H1 (cell line): ENCODE measurements at regions not wholly inside any gene's neighbourhood (a gene's known extent, or its start where the extent isn't known, plus 50 kb on each side); places are given as distances from the start of the nearest gene placed in this dataset.

Experiments
- CTCF ChIA-PET: fragments of 300-600 bp; sonication (Branson Sonifier 250); formaldehyde crosslinking; loops from one replicate; lab custom pipeline; 2021; ENCODE audit not compliant: partially characterized antibody; lab: Charles Lee
- POLR2A ChIA-PET: fragments of 300-600 bp; sonication (Branson Sonifier 250); formaldehyde crosslinking; loops from one replicate; lab custom pipeline; 2021; ENCODE audit warnings: inconsistent platforms; ENCODE audit not compliant: partially characterized antibody; lab: Charles Lee
- DNase-seq, 2 experiments: peaks; one replicate each; pipeline versions ENCODE4 v3.0.0 to v3.0.0-alpha.2; 2010 to 2022; ENCODE audit warnings: low spot score in 2 of 2, low read depth in 1 of 2, mixed read lengths in 1 of 2
- FAIRE-seq: peaks from 2 replicates; lab custom pipeline; 2011; peaks lifted over from hg19 to GRCh38; lab: Jason Lieb, UNC
- H2AFZ ChIP-seq: 2 replicates; pipeline ENCODE4 v1.8.1; 2012; ENCODE audit warnings: low read length, inconsistent platforms
- H2AK5ac ChIP-seq: 2 replicates; pipeline ENCODE4 v1.6.1; 2013; ENCODE audit warnings: low read depth, low read length
- H2BK120ac ChIP-seq: replicated peaks from 2 replicates; pipeline ENCODE3; 2013; ENCODE audit warnings: low read depth, low read length, inconsistent platforms
- H2BK12ac ChIP-seq: 2 replicates; pipeline ENCODE4 v1.6.1; 2013; ENCODE audit warnings: low read depth, low read length
- H2BK15ac ChIP-seq: 2 replicates; pipeline ENCODE4 v1.6.1; 2013; ENCODE audit warnings: low read length
- H2BK20ac ChIP-seq: 2 replicates; pipeline ENCODE4 v1.6.1; 2013; ENCODE audit warnings: low read length
- H2BK5ac ChIP-seq: 2 replicates; pipeline ENCODE4 v1.6.1; 2013; ENCODE audit warnings: low read depth, low read length
- H3K14ac ChIP-seq: 2 replicates; pipeline ENCODE4 v1.6.1; 2013; ENCODE audit warnings: inconsistent platforms; ENCODE audit not compliant: insufficient read length
- H3K18ac ChIP-seq: 2 replicates; pipeline ENCODE4 v1.6.1; 2013; ENCODE audit warnings: low read length; ENCODE audit errors: extremely low read depth
- H3K23ac ChIP-seq: 2 replicates; pipeline ENCODE4 v1.6.1; 2013; ENCODE audit warnings: inconsistent platforms; ENCODE audit not compliant: insufficient read length
- H3K23me2 ChIP-seq: 2 replicates; pipeline ENCODE4 v1.6.1; 2013; ENCODE audit warnings: low read depth, low read length
- H3K27ac ChIP-seq: 2 replicates; pipeline ENCODE4 v1.6.1; 2011; ENCODE audit warnings: low read depth, low read length, inconsistent platforms
- H3K27me3 ChIP-seq, 4 experiments: replicated peaks in 1 of 4; 1 replicate in 1 of 4; 2 replicates in 3 of 4; pipeline versions ENCODE4 v1.6.1 to v1.8.1; 2011 to 2013; ENCODE audit warnings: low read length in 3 of 4, mild to moderate bottlenecking in 3 of 4, inconsistent platforms in 2 of 4, mixed read lengths in 2 of 4, moderate library complexity in 1 of 4; ENCODE audit not compliant: control insufficient read depth in 3 of 4, insufficient read depth in 3 of 4; ENCODE audit errors: extremely low read depth in 1 of 4
- H3K36me3 ChIP-seq, 4 experiments: 2 replicates each; pipeline versions ENCODE4 v1.6.1 to v1.8.1; 2011 to 2013; ENCODE audit warnings: mild to moderate bottlenecking in 4 of 4, low read length in 3 of 4, moderate library complexity in 2 of 4, control low read depth in 1 of 4, inconsistent platforms in 1 of 4; ENCODE audit not compliant: insufficient read depth in 4 of 4, control insufficient read depth in 2 of 4
- H3K4ac ChIP-seq: replicated peaks from 2 replicates; pipeline ENCODE3; 2013; ENCODE audit warnings: low read length, low read depth, mixed read lengths, inconsistent platforms; ENCODE audit not compliant: insufficient read length
- H3K4me1 ChIP-seq, 4 experiments: replicated peaks in 1 of 4; 1 replicate in 1 of 4; 2 replicates in 3 of 4; pipeline versions ENCODE4 v1.6.1 to v1.8.1; 2011 to 2013; ENCODE audit warnings: low read length in 3 of 4, inconsistent platforms in 2 of 4, mixed read lengths in 1 of 4; ENCODE audit not compliant: insufficient read depth in 4 of 4, control insufficient read depth in 3 of 4
- H3K4me2 ChIP-seq, 2 experiments: 2 replicates each; pipeline versions ENCODE4 v1.6.1 to v1.8.1; 2011 to 2013; ENCODE audit warnings: low read depth in 2 of 2, low read length in 2 of 2, control low read depth in 1 of 2, inconsistent platforms in 1 of 2, mild to moderate bottlenecking in 1 of 2; ENCODE audit not compliant: insufficient read depth in 1 of 2
- H3K4me3 ChIP-seq, 4 experiments: fragments of 200-600, 300-600 bp in 1 of 4; sonication (generic), shearing (Covaris generic), sonication (Bioruptor Twin) in 1 of 4; 2 replicates each; pipeline versions ENCODE4 v1.5.1 to v1.8.1; 2011 to 2016; ENCODE audit warnings: low read length in 4 of 4, low read depth in 3 of 4, control low read depth in 2 of 4, inconsistent platforms in 2 of 4, mild to moderate bottlenecking in 2 of 4, mixed read lengths in 1 of 4, moderate library complexity in 1 of 4; ENCODE audit not compliant: insufficient read depth in 2 of 4; ENCODE audit errors: extremely low read depth in 1 of 4
- H3K56ac ChIP-seq: replicated peaks from 2 replicates; pipeline ENCODE3; 2013; ENCODE audit warnings: low read depth, mild to moderate bottlenecking, mixed read lengths, low read length, inconsistent platforms; ENCODE audit not compliant: insufficient read length
- H3K79me1 ChIP-seq: 2 replicates; pipeline ENCODE4 v1.6.1; 2013; ENCODE audit warnings: low read depth, low read length, control low read depth
- H3K79me2 ChIP-seq, 2 experiments: 2 replicates each; pipeline versions ENCODE4 v1.6.1 to v1.8.1; 2012 to 2013; ENCODE audit warnings: low read length in 2 of 2, mild to moderate bottlenecking in 2 of 2, inconsistent platforms in 1 of 2; ENCODE audit not compliant: insufficient read depth in 2 of 2, control insufficient read depth in 1 of 2
- H3K9ac ChIP-seq, 4 experiments: replicated peaks in 1 of 4; 1 replicate in 1 of 4; 2 replicates in 3 of 4; pipeline versions ENCODE4 v1.6.1 to v1.8.1; 2011 to 2013; ENCODE audit warnings: low read depth in 3 of 4, low read length in 3 of 4, control low read depth in 2 of 4, mild to moderate bottlenecking in 2 of 4, moderate library complexity in 2 of 4, inconsistent platforms in 1 of 4; ENCODE audit errors: extremely low read depth in 1 of 4
- H3K9me3 ChIP-seq, 2 experiments: 2 replicates each; pipeline versions ENCODE4 v1.6.1 to v1.8.1; 2012 to 2013; ENCODE audit warnings: mild to moderate bottlenecking in 2 of 2, moderate library complexity in 2 of 2, control low read depth in 1 of 2, inconsistent platforms in 1 of 2, low read depth in 1 of 2, low read length in 1 of 2, mixed read lengths in 1 of 2; ENCODE audit not compliant: insufficient read depth in 2 of 2
- H4K20me1 ChIP-seq, 2 experiments: replicated peaks in 1 of 2; 2 replicates each; pipeline versions ENCODE3 to v1.8.1; 2011 to 2013; ENCODE audit warnings: inconsistent platforms in 2 of 2, low read length in 2 of 2, mild to moderate bottlenecking in 1 of 2; ENCODE audit not compliant: insufficient read depth in 2 of 2, control insufficient read depth in 1 of 2
- H4K5ac ChIP-seq: 2 replicates; pipeline ENCODE4 v1.6.1; 2013; ENCODE audit warnings: low read length, low read depth, mixed read lengths, inconsistent platforms; ENCODE audit not compliant: insufficient read length
- H4K8ac ChIP-seq: 2 replicates; pipeline ENCODE4 v1.8.0; 2013; ENCODE audit warnings: mild to moderate bottlenecking, moderate library complexity, low read length, inconsistent platforms; ENCODE audit not compliant: insufficient read depth; ENCODE audit errors: extremely low read depth
- H4K91ac ChIP-seq: replicated peaks from 2 replicates; pipeline ENCODE3; 2013; ENCODE audit warnings: low read length, mixed read lengths, inconsistent platforms; ENCODE audit not compliant: insufficient read length
- CHD1 ChIP-seq: IDR thresholded peaks from 2 replicates; pipeline ENCODE4 v1.6.1; 2012; ENCODE audit warnings: low read depth, low read length, improper control_type of control experiment
- CHD2 ChIP-seq: IDR thresholded peaks from 2 replicates; pipeline ENCODE4 v1.6.1; 2012; ENCODE audit warnings: low read length, improper control_type of control experiment
- CTBP2 ChIP-seq: IDR thresholded peaks from 2 replicates; pipeline ENCODE4 v1.7.0; 2011; ENCODE audit warnings: borderline replicate concordance, mild to moderate bottlenecking, moderate library complexity, mixed read lengths, low read length; ENCODE audit not compliant: insufficient read depth, insufficient read length
- GTF2F1 ChIP-seq: IDR thresholded peaks from 2 replicates; pipeline ENCODE4 v1.6.1; 2012; ENCODE audit warnings: low read depth, low read length, improper control_type of control experiment, borderline replicate concordance
- RNF2 ChIP-seq: fragments of 200-900, 300-1000 bp; sonication (generic); IDR thresholded peaks from 2 replicates; pipeline ENCODE4 v1.7.1; 2016; ENCODE audit warnings: borderline replicate concordance, low read depth, mild to moderate bottlenecking, antibody characterized with exemption, low read length; ENCODE audit not compliant: poor library complexity, severe bottlenecking; ENCODE audit errors: missing control alignments
- RXRA ChIP-seq: IDR thresholded peaks from 2 replicates; pipeline ENCODE4 v1.6.1; 2011; ENCODE audit warnings: low read depth, mild to moderate bottlenecking, low read length, moderate library complexity; ENCODE audit not compliant: insufficient read depth
- SIX5 ChIP-seq: IDR thresholded peaks from 2 replicates; pipeline ENCODE4 v1.6.1; 2011; ENCODE audit warnings: mild to moderate bottlenecking, low read depth, low read length
- SP4 ChIP-seq: IDR thresholded peaks from 2 replicates; pipeline ENCODE4 v1.6.1; 2012; ENCODE audit warnings: low read length, inconsistent platforms
- TAF1 ChIP-seq: IDR thresholded peaks from 2 replicates; pipeline ENCODE4 v1.6.1; 2011; ENCODE audit warnings: mild to moderate bottlenecking, low read depth, low read length
- TAF7 ChIP-seq: optimal IDR thresholded peaks from 2 replicates; pipeline ENCODE3; 2011; ENCODE audit warnings: low read depth, mild to moderate bottlenecking, inconsistent platforms, low read length, moderate library complexity, borderline replicate concordance
- WGBS, 2 experiments: shearing (Covaris generic) in 1 of 2; methylation state at CpG; one replicate each; pipeline versions ENCODE4 v1.1.6 to v1.1.7; 2013 to 2015; ENCODE audit warnings: low lambda C conversion rate in 2 of 2, mixed read lengths in 2 of 2, inconsistent platforms in 1 of 2, low coverage in 1 of 2, missing lambda C conversion rate in 1 of 2; ENCODE audit not compliant: insufficient replicate concordance in 2 of 2, insufficient coverage in 1 of 2, insufficient read length in 1 of 2; ENCODE audit errors: extremely low coverage in 1 of 2, missing lambda C conversion rate in 1 of 2; 5-methylcytosine and 5-hydroxymethylcytosine counted together
- TF ChIP-seq, protein P1 (sequence below): IDR thresholded peaks from 2 replicates; pipeline ENCODE4 v1.6.1; 2012; ENCODE audit warnings: inconsistent platforms

- Histone ChIP-seq H3K56ac (no peak overlapping the region), H2BK5ac (no peak overlapping the region), H4K20me1 (no peaks in the 10 kb centered on the region), H3K36me3 (no peaks in the 10 kb centered on the region), H2AK5ac (no peak overlapping the region), H3K79me1 (no peaks in the 10 kb centered on the region), H3K18ac (no peak overlapping the region), H3K14ac (no peak overlapping the region), H3K4me1 (no peaks in the 10 kb centered on the region), H2BK15ac (no peak overlapping the region), H3K23me2 (no peaks in the 10 kb centered on the region), H3K23ac (no peak overlapping the region), H3K9me3 (no peaks in the 10 kb centered on the region), H3K27ac (no peak overlapping the region), H3K4me2 (no peak overlapping the region), H4K91ac (no peak overlapping the region), H2BK20ac (no peak overlapping the region), H2BK120ac (no peak overlapping the region), H2BK12ac (no peak overlapping the region), H3K79me2 (no peaks in the 10 kb centered on the region), H3K27me3 (no peaks in the 10 kb centered on the region), H3K4ac (no peak overlapping the region), H4K5ac (no peak overlapping the region), H4K8ac (no peak overlapping the region), H3K9ac (no peak overlapping the region), H2AFZ (no peak overlapping the region), H3K4me3 (no peak overlapping the region)
- DNase-seq (no peak), FAIRE-seq (no peak)
- WGBS, 2 experiments: 88% methylated on average over 1 of the region's 1 CpG; no CpG with 5 or more reads in 1 of the 2 experiments
- TF ChIP-seq RNF2 (no peak), CHD1 (no peak), SIX5 (no peak), GTF2F1 (no peak), RXRA (no peak), SP4 (no peak), CTBP2 (no peak), CHD2 (no peak), TAF1 (no peak), TAF7 (no peak)
- TF ChIP-seq, protein P1, sequence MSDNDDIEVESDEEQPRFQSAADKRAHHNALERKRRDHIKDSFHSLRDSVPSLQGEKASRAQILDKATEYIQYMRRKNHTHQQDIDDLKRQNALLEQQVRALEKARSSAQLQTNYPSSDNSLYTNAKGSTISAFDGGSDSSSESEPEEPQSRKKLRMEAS: no peak
- ChIA-PET CTCF (interaction anchor here (1.5 kb wide), 1 partner anchor 101 kb away, joined by 3 read pairs; no protein-coding TSS in a partner anchor), POLR2A (interaction anchor here (1.3 kb wide), 1 partner anchor 27 kb away, joined by 3 read pairs; no protein-coding TSS in a partner anchor)
Observed at GRCh38 chr1:223455470-223455869, 62.3 kb downstream of the CCDC185 start.
